ENCODE measurements at regions not wholly inside any gene's neighbourhood (a gene's known extent, or its start where the extent isn't known, plus 50 kb on each side); places are given as distances from the start of the nearest gene placed in this dataset.
"Not testable (repeated sequence)": the region's sequence is repeated elsewhere in the genome, so short reads cannot be mapped to it uniquely, and the experiment has no call there.

GRCh38 chr16:29310852-29311314 lies 95.6 kb downstream of the NPIPB11 start:
- Histone ChIP-seq H3K9me3 (ENCODE audit: low read length) (no peaks in the 10 kb centered on the region), H3K79me2 (ENCODE audit: insufficient read depth, low read depth, low read length) (no peaks in the 10 kb centered on the region), H3K27ac (ENCODE audit: low read depth, low read length, poor library complexity, severe bottlenecking) (no peak overlapping the region), H3K4me2 (ENCODE audit: low read length) (no peak overlapping the region), H4K20me1 (ENCODE audit: insufficient read depth, low read length) (no peaks in the 10 kb centered on the region), H3K9me2 (ENCODE audit: insufficient read depth, low read length) (no peaks in the 10 kb centered on the region), H3K36me3 (ENCODE audit: insufficient read depth, low read length) (no peaks in the 10 kb centered on the region), H3K4me3 (ENCODE audit: low read depth, low read length, poor library complexity, severe bottlenecking) (no peak overlapping the region), H2AFZ (ENCODE audit: low read length) (no peak overlapping the region), H3K4me1 (ENCODE audit: insufficient read depth, low read length, poor library complexity, severe bottlenecking) (peaks cover 9% of the 10 kb centered on the region)
- intact Hi-C loops (cut with micrococcal nuclease; ENCODE audit: unreplicated experiment): no loop called here
- DNase-seq (ENCODE audit: low spot score): no peak
- POLR2A ChIA-PET: interaction anchor here (0.6 kb wide), 2 partner anchors 27 to 359 kb away, joined by 3 read pairs; no protein-coding TSS in a partner anchor
- BruUV-seq (replicated peaks): no TSS peak
- CTCF ChIA-PET (ENCODE audit: unreplicated experiment): no interaction called here
- no peak for TF ChIP-seq EZH2phosphoT487 (IDR thresholded peaks at IDR 0.05; ENCODE audit: borderline replicate concordance, low read depth, low read length)
- no peak for TF ChIP-seq CTCF (conservative IDR thresholded peaks at IDR 0.05; ENCODE audit: low read length)

- H3K9me2 ChIP-seq (ENCODE audit: insufficient read depth, low read length); POLR2A ChIA-PET: not testable (repeated sequence)
These were observed 96.3 kb downstream of the NPIPB11 start for GRCh38 chr16:29310243-29310642.

GRCh38 chr16:29309601-29310000 lies 96.9 kb downstream of the NPIPB11 start:
- H3K4me1 ChIP-seq (ENCODE audit: insufficient read depth, low read length, poor library complexity, severe bottlenecking); H3K36me3 ChIP-seq (ENCODE audit: insufficient read depth, low read length); H3K27ac ChIP-seq (ENCODE audit: low read depth, low read length, poor library complexity, severe bottlenecking); H3K79me2 ChIP-seq (ENCODE audit: insufficient read depth, low read depth, low read length); POLR2A ChIA-PET; intact Hi-C loops (cut with micrococcal nuclease; ENCODE audit: unreplicated experiment); CTCF ChIA-PET (ENCODE audit: unreplicated experiment); H3K4me2 ChIP-seq (ENCODE audit: low read length); H2AFZ ChIP-seq (ENCODE audit: low read length); H3K4me3 ChIP-seq (ENCODE audit: low read depth, low read length, poor library complexity, severe bottlenecking); H4K20me1 ChIP-seq (ENCODE audit: insufficient read depth, low read length); BruUV-seq (replicated peaks); H3K9me2 ChIP-seq (ENCODE audit: insufficient read depth, low read length); H3K9me3 ChIP-seq (ENCODE audit: low read length); DNase-seq (ENCODE audit: low spot score): not testable (repeated sequence)

More at GRCh38 chr16:29310243-29310642, 96.3 kb downstream of the NPIPB11 start:
- H3K27ac ChIP-seq (ENCODE audit: low read depth, low read length, poor library complexity, severe bottlenecking); H3K4me2 ChIP-seq (ENCODE audit: low read length); DNase-seq (ENCODE audit: low spot score); intact Hi-C loops (cut with micrococcal nuclease; ENCODE audit: unreplicated experiment); H3K36me3 ChIP-seq (ENCODE audit: insufficient read depth, low read length); H4K20me1 ChIP-seq (ENCODE audit: insufficient read depth, low read length); BruUV-seq (replicated peaks); H3K4me1 ChIP-seq (ENCODE audit: insufficient read depth, low read length, poor library complexity, severe bottlenecking); H3K79me2 ChIP-seq (ENCODE audit: insufficient read depth, low read depth, low read length); CTCF ChIA-PET (ENCODE audit: unreplicated experiment); H3K4me3 ChIP-seq (ENCODE audit: low read depth, low read length, poor library complexity, severe bottlenecking); H3K9me3 ChIP-seq (ENCODE audit: low read length); H2AFZ ChIP-seq (ENCODE audit: low read length): not testable (repeated sequence)
